ENCODE measurements at regions not wholly inside any gene's neighbourhood (a gene's known extent, or its start where the extent isn't known, plus 50 kb on each side); places are given as distances from the start of the nearest gene placed in this dataset.

DNA sequence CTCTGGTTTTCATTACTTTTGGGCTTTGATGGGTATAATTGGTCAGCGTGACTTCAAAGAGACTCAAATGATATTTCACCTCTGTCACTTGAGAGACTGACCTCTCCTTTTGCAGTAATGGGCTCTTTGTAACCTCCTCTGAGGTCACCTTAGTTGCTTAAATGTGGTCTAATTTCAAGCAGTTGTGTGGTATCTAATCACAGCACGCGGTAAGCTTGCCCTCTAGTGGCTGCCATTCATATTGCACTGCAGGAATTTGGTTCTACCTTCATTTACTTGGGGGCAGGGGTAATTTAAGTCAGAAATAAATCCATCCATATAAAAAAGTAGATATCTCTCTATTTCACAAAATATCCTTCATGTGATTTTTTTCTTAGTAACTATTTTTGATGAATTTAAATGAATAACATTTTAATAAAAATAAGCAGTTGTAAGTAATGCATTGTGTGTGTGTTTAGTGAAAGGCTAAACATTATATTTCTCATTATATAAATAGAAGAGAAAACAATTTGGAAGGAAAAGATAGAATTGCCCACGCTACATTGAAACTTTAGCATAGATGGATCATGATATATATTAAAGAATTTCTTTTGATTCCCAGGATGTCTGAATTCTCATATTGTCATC is 55.0 kb upstream of the ANO3 start:
- ATAC-seq (peak; percentile 59), DNase-seq (peak in 1 of 2 donors; percentile 45)
- intact Hi-C loops (cut with DNase I, micrococcal nuclease): loop anchor here in 1 of 2 donors (5.0 kb wide), 1 partner anchor 295 kb away; no protein-coding TSS in a partner anchor

DNA sequence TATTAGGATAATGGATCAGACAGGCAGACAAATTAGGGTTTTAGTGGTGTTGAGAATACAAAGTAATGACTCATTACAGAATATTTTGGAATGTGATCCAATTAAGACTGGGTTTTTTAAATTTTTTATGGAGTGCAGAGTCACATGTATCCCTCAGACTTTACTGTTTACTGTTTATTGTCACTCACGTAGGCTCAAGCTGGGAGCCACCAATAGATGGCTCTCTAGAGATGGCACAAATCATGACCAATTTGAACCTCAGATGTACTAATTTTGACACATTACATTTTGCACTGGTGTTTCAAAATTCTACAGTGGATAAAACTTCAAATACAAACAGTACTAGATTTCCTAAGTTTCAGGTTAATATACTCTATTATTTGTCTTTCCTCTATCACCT is 53.6 kb upstream of the ANO3 start:
- ATAC-seq (no peak), DNase-seq (no peak)
- intact Hi-C loops (cut with DNase I, micrococcal nuclease): loop anchor here in 1 of 2 donors (5.0 kb wide), 1 partner anchor 296 kb away; no protein-coding TSS in a partner anchor
